ENCODE measurements at regions not wholly inside any gene's neighbourhood (a gene's known extent, or its start where the extent isn't known, plus 50 kb on each side); places are given as distances from the start of the nearest gene placed in this dataset.

DNA sequence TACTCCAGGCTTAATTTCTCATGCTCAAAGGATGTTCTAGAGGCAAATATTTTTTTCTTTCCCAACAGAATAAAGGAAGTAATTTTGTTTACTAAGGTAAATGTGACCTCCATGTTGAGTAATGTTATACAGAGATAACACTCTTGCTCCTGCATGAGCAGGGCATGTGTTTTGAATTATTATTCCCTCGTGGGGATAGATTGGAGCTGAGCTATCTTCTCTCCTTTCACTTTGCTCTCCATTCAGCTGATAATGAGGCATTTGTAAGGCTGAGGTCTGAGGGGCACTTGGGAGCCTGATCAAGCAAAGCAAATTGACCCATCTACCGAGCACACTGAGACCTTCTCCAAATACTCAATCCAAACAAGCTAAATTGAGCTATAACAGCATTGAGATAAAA, 50.7 kb upstream of the GHITM start:
- Histone ChIP-seq H3K4me3 (ENCODE audit: low read length, poor library complexity, severe bottlenecking) (no peak overlapping the region), H3K9me3 (ENCODE audit: insufficient read depth, low read depth, low read length) (no peaks in the 10 kb centered on the region), H3K36me3 (ENCODE audit: insufficient read depth, low read length) (no peaks in the 10 kb centered on the region), H3K9me2 (replicated peaks; ENCODE audit: low read depth, low read length) (no peaks in the 10 kb centered on the region), H3K9ac (ENCODE audit: low read depth, low read length, poor library complexity, severe bottlenecking) (no peak overlapping the region), H3K27me3 (ENCODE audit: insufficient read depth, low read length, poor library complexity, severe bottlenecking) (no peaks in the 10 kb centered on the region), H2AFZ (ENCODE audit: low read length) (no peak overlapping the region), H3K4me1 (ENCODE audit: insufficient read depth, low read length, poor library complexity, severe bottlenecking) (no peaks in the 10 kb centered on the region), H3F3A (ENCODE audit: low read depth) (no peaks in the 10 kb centered on the region), H3K79me2 (ENCODE audit: insufficient read depth, low read length) (no peaks in the 10 kb centered on the region), H4K20me1 (ENCODE audit: insufficient read depth, low read length, poor library complexity, severe bottlenecking) (no peaks in the 10 kb centered on the region), H3K4me2 (ENCODE audit: low read depth, low read length, poor library complexity, severe bottlenecking) (no peak overlapping the region)
- no peak for TF ChIP-seq CTCF (conservative IDR thresholded peaks at IDR 0.05; ENCODE audit: low read length)
- TF ChIP-seq EZH2phosphoT487 (IDR thresholded peaks at IDR 0.05; ENCODE audit: borderline replicate concordance), result no peak

GRCh38 chr10:84089162-84089561, 50.1 kb upstream of the GHITM start:
- Histone ChIP-seq H3K9ac (ENCODE audit: low read depth, low read length, poor library complexity, severe bottlenecking) (no peak overlapping the region), H4K20me1 (ENCODE audit: insufficient read depth, low read length, poor library complexity, severe bottlenecking) (no peaks in the 10 kb centered on the region), H3K27me3 (ENCODE audit: insufficient read depth, low read length, poor library complexity, severe bottlenecking) (no peaks in the 10 kb centered on the region), H3K9me3 (ENCODE audit: insufficient read depth, low read depth, low read length) (no peaks in the 10 kb centered on the region), H3K36me3 (ENCODE audit: insufficient read depth, low read length) (no peaks in the 10 kb centered on the region), H3F3A (ENCODE audit: low read depth) (no peaks in the 10 kb centered on the region), H3K4me1 (ENCODE audit: insufficient read depth, low read length, poor library complexity, severe bottlenecking) (no peaks in the 10 kb centered on the region), H3K9me2 (replicated peaks; ENCODE audit: low read depth, low read length) (no peaks in the 10 kb centered on the region), H2AFZ (ENCODE audit: low read length) (no peak overlapping the region), H3K4me3 (ENCODE audit: low read length, poor library complexity, severe bottlenecking) (no peak overlapping the region), H3K4me2 (ENCODE audit: low read depth, low read length, poor library complexity, severe bottlenecking) (no peak overlapping the region), H3K79me2 (ENCODE audit: insufficient read depth, low read length) (no peaks in the 10 kb centered on the region)
- no peak for TF ChIP-seq EZH2phosphoT487 (IDR thresholded peaks at IDR 0.05; ENCODE audit: borderline replicate concordance)
- no peak for TF ChIP-seq CTCF (conservative IDR thresholded peaks at IDR 0.05; ENCODE audit: low read length)

Measured in Loucy (cell line).